Bronchial epithelial cell (primary cell): ENCODE measurements at regions not wholly inside any gene's neighbourhood (a gene's known extent, or its start where the extent isn't known, plus 50 kb on each side); places are given as distances from the start of the nearest gene placed in this dataset.

ENCODE experiments used
- DNase-seq: peaks from one replicate; pipeline ENCODE4 v3.0.0-alpha.2; 2010; ENCODE audit warnings: low read depth
- FAIRE-seq: peaks from 2 replicates; lab custom pipeline; 2011; peaks lifted over from hg19 to GRCh38; lab: Jason Lieb, UNC
- H3K27me3 ChIP-seq: 2 replicates; pipeline ENCODE4 v1.5.1; 2011; ENCODE audit warnings: low read length; ENCODE audit not compliant: control insufficient read depth, insufficient read depth
- H3K36me3 ChIP-seq: 2 replicates; pipeline ENCODE4 v1.5.1; 2011; ENCODE audit warnings: low read length; ENCODE audit not compliant: control insufficient read depth, insufficient read depth
- H3K4me3 ChIP-seq: 2 replicates; pipeline ENCODE4 v1.5.1; 2011; ENCODE audit warnings: mild to moderate bottlenecking, low read depth, low read length, control low read depth
- TF ChIP-seq, protein P1 (sequence below): IDR thresholded peaks from 2 replicates; pipeline ENCODE4 v1.5.1; 2011; ENCODE audit warnings: mild to moderate bottlenecking, moderate library complexity, low read length, control low read depth, inconsistent platforms; ENCODE audit not compliant: insufficient read depth, severe bottlenecking

GRCh38 chr14:45633220-45633984 is 380.4 kb upstream of the MIS18BP1 start:
- H3K4me3 ChIP-seq: no peak overlapping the region
- no peak for FAIRE-seq

GRCh38 chr14:45621731-45622130 is 368.7 kb upstream of the MIS18BP1 start:
- Histone ChIP-seq H3K27me3 (no peaks in the 10 kb centered on the region), H3K4me3 (no peak overlapping the region), H3K36me3 (no peaks in the 10 kb centered on the region)
- DNase-seq (no peak), FAIRE-seq (no peak)
- TF ChIP-seq, protein P1, sequence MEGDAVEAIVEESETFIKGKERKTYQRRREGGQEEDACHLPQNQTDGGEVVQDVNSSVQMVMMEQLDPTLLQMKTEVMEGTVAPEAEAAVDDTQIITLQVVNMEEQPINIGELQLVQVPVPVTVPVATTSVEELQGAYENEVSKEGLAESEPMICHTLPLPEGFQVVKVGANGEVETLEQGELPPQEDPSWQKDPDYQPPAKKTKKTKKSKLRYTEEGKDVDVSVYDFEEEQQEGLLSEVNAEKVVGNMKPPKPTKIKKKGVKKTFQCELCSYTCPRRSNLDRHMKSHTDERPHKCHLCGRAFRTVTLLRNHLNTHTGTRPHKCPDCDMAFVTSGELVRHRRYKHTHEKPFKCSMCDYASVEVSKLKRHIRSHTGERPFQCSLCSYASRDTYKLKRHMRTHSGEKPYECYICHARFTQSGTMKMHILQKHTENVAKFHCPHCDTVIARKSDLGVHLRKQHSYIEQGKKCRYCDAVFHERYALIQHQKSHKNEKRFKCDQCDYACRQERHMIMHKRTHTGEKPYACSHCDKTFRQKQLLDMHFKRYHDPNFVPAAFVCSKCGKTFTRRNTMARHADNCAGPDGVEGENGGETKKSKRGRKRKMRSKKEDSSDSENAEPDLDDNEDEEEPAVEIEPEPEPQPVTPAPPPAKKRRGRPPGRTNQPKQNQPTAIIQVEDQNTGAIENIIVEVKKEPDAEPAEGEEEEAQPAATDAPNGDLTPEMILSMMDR: no peak

More at GRCh38 chr14:45633220-45633984, 380.4 kb upstream of the MIS18BP1 start:
- Histone ChIP-seq H3K36me3 (no peaks in the 10 kb centered on the region), H3K27me3 (no peaks in the 10 kb centered on the region)
- TF ChIP-seq, protein P1: no peak
- DNase-seq: peak; percentile 51

GRCh38 chr14:45619831-45620230 is 366.8 kb upstream of the MIS18BP1 start:
- FAIRE-seq (no peak), DNase-seq (no peak)
- no peaks in the 10 kb centered on the region for H3K36me3 ChIP-seq
- TF ChIP-seq, protein P1: no peak
- H3K27me3 ChIP-seq: no peaks in the 10 kb centered on the region
- H3K4me3 ChIP-seq: no peak overlapping the region

DNA sequence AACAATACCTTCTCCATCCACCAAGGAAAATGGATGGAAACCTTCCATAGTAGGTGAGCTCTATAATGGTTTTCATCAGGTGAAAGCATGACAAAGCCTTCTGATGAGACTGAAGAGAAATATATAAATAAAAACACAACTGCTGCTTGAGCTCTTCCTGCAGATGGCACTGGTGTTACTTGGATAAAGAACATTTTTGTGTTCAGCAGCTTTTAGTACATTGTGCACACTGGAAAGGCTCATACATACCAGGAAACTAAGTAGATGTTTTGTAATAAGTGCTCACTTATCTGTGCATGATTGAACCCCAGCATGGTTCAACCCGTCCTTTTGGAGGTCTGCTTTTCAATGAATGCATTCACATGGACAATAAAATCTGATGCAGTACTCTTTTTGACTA is 357.3 kb upstream of the MIS18BP1 start:
- no peaks in the 10 kb centered on the region for H3K36me3 ChIP-seq

GRCh38 chr14:45587142-45587541 is 334.1 kb upstream of the MIS18BP1 start:
- DNase-seq: no peak
- no peak overlapping the region for H3K4me3 ChIP-seq
- TF ChIP-seq, protein P1: no peak
- no peaks in the 10 kb centered on the region for H3K27me3 ChIP-seq
- no peak for FAIRE-seq
- H3K36me3 ChIP-seq: no peaks in the 10 kb centered on the region

More for the DNA sequence above, 357.3 kb upstream of the MIS18BP1 start:
- Histone ChIP-seq H3K4me3 (no peak overlapping the region), H3K27me3 (no peaks in the 10 kb centered on the region)
- FAIRE-seq: no peak
- TF ChIP-seq, protein P1: peak; percentile 48
- DNase-seq: peak; percentile 44
